NCI-H1048 (cell line): ENCODE measurements at regions not wholly inside any gene's neighbourhood (a gene's known extent, or its start where the extent isn't known, plus 50 kb on each side); places are given as distances from the start of the nearest gene placed in this dataset.

Experiments used
- DNase-seq: peaks from one replicate; lab custom pipeline; 2025; lab: John Stamatoyannopoulos, UW

DNA sequence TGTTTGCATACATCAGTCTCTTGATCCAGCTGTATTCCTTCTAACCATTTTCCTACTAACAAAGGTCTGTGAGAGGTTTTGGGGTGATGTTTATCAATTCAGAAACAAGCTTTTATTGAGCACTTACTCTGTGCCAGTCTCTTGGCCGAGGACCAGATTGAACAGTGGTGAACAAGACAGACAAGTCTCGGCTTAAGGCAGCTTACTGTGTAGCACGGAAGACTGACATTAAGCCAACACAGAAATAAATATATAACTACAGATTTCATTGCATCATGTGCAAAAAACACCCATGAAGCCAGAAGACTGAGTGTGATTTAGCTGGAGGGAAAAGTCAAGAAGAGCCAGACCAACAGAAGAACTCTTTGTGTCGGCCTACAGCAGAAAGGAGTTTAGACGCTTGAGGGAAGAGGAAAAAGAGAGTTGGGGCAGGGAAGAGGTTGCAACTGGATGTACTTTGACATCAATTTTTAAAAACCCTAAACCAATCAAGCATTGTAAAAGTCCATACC, 549.6 kb upstream of the CITED2 start:
- no peak for DNase-seq

DNA sequence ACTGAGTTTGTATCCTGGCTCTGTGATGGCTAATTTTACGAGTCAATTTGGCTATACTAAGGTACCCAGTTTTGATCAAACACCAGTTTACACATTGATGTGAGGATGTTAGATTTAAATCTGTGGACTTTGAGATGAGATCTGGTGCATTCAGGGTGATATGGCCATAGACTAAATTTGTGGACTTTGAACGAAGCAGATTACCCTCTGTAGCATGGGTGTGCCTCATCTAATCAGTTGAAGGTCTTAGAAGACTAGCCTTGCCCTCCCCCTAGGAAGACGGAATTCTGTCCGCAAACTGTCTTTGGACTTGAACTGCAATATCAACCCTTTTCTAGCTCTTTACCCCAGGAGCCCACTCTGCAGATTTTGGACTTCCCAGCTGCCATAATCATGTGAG, 547.8 kb upstream of the CITED2 start:
- no peak for DNase-seq

DNA sequence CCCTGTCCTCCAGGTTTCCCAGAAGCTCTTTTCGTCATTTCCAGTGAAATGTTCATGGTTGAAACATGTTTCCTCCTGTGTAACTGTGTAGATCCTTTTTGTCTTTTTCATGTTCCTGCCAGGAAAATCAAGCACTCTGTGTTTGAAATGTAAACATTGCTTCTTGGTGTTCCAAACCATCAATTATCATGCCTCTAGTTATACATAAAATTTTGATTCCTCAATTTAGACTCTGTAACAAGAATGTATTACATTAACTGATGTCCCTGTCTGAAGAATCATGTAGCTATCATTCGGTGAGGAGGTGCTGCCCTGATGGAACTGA, 546.3 kb upstream of the CITED2 start:
- DNase-seq = no peak

DNA sequence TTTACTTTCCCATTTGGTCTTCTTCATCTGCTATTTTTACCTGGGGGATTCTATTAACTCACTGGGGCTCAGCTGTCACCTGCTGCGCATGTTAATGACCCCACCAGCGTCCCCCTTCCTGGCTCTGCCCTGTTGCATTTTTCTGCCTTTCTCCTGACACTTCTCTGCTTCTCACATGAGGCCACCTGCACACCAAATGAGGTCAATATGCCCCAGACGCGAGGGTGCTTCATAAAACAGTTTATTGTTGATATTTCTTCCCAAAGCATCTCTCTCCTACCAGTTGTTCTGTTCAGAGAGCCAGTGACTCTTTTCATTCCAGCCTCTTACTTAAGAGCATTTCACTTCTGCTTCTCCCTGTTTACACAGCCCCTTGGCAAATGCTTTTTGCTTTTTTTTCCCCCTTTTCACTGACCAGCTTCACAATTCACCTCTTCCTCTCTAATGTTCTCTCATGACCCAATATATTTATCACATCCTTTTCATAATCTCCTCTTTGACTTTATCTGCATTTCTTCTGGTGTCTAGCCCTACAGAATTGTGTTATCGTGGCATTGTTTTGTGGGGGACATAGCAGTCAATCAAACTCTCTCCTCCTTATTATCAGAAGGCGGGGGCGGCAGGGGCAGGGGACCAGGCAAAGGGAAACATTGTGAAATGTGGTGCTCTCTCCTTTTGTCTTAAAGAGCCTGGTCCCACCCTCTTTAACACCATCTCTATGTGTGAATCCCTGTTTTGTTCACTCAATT, 545.8 kb upstream of the CITED2 start:
- DNase-seq = no peak

DNA sequence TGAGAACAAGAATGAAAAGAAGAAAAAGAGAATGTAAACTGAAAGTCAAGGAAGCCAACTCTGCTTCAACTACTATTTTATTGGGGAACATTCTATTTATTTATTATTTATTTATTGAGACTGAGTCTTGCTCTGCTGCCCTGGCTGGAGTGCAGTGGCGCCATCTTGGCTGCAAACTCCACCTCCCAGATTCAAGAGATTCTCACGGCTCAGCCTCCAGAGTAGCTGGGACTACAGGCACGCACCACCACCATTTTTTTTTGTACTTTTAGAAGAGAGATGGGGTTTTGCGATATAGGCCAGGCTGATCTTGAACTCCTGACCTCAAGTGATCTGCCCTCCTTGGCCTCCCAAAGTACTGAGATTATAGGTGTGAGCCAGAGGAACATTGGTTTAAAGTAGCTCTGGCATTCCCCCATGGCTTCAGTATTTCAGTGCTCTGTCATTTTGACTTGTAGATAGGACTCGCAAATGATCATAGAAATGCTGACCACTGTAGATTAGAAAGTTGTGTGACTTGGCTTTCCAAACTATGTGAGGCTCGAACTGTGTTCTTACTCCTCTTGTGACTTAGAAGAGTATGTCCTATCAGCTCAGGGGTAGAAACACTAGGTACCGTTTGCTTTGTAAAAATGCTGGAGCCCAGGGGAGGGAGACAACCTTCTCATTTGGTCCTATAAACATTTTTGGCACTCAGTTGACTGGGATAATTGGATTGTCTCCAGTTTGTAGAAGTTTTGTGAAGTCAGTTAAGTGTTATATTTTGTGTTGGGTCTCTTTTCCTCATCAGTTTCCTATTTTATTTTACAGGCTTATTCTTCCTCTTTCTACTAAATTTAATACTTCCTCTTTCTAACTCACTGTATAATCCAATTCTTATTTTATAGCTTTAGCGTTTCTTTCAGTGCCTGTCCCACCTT, 544.9 kb upstream of the CITED2 start:
- no peak for DNase-seq

DNA sequence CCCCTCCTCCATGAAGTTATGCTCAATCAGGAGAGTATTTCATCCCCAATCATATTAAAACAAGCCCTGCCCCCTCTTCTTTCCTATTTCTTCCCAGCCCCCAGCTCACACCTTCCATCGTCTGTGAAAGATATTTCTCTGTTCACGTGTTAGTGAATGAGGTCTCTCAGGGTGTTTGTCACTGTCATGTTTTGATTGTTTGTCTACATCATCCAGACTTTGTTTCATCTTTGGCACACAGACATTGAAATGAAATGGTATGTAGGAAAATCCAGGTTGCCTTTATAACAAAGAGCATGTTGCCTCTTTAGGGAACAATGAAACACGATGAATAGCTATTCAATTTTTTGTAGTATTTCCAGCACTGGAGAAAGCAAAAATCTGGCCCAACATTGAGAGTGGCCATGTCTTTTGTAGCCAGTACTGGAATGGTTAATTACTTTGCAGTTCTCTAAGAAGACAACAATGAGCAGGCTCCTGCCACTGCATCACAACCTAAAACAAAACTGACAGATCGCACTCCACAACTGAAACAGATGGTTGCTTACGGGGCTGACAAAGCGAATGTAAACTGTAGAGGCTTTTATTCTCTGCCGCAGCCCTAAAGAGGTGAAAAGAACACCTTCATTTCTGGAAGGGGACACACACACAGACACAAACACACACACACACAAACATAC, 543.6 kb upstream of the CITED2 start:
- DNase-seq = no peak

DNA sequence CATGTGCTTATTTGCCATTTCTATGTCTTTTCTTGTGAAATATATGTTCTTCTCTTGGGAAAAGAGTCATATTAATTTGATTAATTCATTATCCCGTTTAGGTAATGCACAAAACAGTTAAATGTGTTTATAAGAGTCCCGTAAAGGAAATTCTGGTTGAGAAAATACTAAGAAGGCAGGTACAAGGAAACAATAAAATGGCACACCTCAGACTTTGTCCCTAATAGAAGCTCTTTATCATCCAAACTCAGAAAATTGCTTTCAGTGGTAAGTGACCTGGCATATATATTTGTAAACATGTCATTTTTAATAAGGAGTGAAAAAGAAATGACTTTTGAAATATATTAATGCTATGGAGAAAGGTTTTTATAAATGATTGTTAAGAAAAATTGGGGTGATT, 540.5 kb upstream of the CITED2 start:
- no peak for DNase-seq

DNA sequence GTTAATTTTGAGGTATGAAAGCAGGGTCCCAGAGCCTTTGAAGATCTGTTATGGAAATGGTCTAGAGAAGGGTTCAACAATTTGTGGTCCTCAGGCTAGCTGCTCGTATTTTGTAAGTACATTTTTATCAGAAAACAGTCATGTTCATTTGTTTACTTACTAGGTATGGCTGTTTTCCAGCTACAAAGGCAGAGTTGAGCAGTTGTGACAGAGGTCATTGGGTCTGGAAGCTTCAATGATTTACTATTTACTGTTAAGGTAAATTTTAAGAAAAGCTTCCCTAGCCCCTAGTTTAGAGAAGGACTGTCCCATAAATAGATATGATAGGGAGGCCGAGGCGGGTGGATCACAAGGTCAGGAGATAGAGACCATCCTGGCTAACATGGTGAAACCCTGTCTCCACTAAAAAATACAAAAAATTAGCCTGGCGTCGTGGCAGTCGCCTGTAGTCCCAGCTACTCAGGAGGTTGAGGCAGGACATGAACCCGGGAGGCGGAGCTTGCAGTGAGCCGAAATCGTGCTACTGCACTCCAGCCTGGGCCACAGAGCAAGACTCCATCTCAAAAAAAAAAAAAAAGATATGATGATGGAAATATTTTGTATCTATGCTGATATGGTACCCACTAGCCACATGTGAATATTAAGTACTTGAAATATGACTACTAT, 538.4 kb upstream of the CITED2 start:
- no peak for DNase-seq

DNA sequence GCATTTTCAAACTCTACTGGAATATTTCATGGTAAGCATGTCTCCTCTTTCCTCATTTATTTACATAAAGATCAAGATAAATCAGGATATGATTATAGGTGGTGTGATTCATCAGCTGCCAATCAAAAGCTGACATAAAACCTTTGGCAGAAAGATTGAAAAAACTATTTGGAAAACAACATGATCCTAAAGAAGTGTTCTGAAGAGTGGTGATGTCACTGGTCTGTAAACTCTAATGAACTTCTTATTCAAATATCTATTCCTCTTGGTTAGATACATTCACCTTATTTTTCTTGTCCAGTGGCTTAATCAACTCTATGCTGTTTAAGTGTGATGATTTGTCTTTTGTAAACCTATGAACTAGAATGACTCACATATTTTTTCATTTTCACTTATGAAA, 535.5 kb upstream of the CITED2 start:
- no peak for DNase-seq

DNA sequence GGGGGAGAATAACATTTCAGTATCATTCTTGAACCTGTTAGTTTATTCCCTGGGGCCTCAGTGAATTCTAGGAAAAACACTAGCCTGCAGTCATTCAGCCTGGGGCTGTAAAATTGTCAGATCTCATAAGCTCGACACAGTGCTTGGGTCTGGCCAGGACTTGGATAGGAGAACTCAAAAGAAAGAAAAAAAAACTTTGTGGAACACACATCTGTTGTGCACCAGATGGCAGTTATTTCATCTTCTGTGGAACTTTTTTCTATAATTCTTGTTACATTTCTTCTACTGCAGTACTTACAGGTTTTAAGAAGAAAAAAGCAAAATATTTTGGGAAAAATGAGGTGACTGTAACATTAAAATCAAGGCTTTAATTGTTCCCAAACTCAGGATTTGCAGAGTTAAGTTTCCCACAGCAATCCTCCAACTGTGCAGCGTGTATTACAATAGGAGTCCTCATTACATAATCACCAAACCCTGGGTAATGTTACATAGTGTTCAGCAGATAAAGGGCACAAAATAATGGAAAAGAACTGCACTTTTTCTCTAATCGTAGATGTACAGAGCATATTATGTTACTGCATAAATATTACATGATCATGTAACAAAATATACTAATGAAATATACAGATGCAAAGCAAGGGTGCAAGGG, 531.1 kb upstream of the CITED2 start:
- DNase-seq = no peak

DNA sequence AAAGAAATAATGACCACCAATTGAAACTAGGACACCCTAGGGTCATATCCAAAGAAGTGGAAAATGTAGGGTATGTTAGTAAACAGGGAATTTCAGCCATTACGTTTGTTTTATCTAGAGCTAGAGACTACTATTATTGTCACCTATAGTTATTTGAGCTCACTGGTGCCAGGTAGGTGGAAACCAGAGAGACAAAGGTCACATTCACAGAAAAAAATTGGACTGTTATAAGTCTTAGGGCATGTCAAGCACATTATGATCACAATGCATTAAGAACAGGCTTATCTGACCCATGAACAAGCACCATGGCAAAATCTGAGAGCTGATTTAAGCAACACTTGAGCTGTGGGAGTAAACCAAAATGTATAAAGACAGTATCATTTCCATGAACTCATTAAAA, 530.1 kb upstream of the CITED2 start:
- no peak for DNase-seq

DNA sequence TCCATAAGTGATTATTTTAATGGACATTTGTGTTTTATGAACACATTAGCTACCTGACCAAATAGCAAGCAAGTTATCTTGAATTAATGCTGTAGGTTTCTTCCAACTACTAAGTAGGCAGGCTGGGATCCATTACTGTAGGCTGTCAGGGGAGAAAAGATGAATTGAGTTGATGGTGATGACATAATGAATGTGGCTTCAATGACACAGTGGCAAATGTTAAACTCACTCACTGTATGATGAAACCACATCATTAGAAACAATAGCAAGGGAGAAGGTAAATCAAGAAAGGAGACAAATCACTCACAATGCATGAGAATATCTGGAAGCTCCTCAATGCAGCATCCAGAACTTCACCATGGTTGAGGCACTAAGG, 529.7 kb upstream of the CITED2 start:
- DNase-seq = no peak

DNA sequence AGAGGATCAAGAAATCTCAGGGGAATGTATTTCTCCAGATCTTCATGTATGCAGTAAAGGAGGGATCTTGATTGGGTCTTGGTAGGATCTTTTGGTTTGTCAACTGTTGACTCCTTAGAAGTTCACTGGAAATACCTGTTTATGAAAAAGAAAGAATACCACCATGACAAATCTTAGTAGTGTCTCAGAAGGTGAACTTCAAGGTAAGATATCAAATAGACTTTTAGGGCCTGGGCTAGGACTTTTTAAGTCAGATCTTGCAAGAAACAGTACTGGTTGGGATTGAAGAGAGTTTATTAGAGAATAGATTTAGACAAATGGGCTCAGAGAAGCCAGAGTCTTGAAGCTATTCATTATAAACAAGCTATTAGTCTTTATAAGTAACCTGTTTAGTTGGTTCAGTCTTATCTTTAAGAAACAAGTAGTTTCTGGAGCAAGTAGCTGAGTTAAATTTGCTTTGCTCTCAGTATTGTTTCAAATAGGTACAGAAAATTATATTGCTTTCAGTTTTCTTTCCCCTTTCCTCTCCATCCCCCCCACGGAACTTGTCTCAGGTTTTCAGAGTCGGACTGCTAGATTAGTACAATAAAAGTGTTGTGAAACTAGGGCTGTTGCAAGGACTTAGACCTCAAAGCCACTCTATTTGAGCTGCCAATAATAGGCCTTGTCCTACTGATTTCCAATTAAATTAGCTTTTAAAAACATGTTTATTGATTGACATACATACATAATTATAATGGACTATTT, 529.1 kb upstream of the CITED2 start:
- DNase-seq = no peak

DNA sequence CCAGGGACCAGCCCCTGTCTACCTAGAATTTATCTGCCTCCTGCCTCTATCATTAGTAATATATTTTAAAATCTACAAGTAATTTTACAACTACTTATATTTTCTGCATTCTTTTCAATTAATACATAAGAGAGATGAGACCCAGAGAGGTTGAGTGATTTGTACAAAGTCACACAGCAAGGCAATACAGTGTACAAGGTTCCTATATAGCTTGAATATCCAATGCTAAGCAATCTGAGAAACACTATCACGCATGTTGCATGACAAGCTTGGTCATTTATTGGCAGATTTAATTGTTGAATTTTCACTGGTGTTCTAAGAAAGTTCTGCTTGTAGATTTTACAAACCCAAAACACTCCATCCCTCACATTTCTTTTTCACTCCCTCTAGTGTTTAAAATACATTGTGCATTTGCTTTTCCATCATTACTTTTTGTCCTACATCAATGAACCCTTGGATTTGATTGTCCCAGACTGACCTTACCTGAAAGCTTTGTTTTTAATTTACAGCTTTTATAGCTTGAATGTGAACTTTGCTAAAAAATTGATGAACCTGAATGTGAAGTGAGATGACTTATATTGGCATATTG, 520.9 kb upstream of the CITED2 start:
- no peak for DNase-seq

DNA sequence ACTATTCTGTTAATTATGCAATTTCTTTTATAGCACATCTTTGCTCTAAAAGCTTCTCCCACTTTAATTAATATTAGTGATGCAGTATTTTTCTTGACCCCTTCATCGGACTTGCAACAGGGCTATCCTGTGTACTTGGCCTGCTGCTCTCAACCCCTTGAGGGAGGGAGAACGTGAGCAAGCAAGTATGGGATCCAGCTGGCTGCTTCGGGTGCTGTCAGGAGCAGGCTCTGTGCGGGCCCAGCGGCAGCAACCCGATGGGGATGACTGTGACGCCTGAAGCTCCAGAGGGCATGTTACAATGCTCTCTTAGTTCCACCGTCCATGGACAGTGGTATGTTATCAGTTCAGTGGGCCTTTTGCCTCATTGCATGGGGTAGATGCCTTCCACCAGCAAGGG, 519.8 kb upstream of the CITED2 start:
- DNase-seq = no peak

DNA sequence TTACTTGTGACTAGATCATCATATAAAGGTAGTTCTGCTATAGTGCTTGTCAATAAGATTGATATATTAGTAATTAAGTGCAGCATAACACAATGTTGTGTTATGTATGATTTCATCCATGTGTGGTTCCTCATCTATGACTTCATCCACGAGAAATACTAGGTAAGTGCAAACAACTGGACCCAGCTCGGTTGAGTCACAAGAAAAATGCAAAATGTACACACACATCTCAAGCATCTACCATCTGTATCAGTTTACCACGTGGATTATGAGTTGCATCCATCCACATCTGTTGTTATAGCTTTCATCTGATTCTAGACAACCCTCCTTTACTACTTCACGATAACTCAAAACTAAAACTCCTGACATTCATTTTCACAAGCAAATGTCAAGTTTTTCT, 517.0 kb upstream of the CITED2 start:
- DNase-seq = no peak

DNA sequence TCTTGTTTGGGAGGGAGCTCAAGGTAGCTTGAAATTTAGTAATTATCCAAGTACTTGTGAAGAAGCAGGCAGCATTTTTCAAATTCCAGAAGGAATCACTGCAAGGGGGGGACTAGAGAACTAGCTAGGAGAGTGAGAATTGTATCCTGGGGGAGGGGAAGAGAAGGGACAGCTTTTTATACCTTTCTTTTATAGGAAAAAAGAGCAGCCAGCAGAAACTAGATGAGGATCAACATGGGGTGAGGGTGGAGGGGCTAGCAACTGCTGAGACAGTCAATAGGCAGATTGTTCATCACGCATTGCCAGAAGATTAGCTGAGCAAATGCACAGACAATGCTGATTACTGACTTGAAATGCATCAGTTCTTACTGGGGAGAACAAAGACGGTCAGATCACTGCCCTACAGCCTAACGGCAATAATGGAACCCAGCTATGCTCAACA, 514.3 kb upstream of the CITED2 start:
- DNase-seq = no peak

DNA sequence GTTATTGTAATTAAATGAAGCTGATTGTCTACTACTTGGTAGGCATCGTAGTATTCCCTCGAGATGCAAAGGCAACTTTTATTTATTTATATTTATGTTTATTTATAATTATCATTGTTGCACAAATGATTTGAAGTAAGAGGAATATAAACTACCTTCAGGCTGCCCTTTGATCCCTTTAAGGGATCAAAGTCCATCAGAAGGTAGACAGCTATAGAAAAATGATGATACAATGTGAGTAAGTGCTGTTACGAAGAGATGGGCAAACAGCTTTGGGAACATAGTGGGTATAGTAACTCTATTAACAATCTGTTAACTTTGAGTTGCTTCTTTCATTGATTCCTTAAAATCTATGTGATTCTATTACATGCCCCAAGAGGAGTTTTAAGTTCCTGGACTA, 512.8 kb upstream of the CITED2 start:
- no peak for DNase-seq

DNA sequence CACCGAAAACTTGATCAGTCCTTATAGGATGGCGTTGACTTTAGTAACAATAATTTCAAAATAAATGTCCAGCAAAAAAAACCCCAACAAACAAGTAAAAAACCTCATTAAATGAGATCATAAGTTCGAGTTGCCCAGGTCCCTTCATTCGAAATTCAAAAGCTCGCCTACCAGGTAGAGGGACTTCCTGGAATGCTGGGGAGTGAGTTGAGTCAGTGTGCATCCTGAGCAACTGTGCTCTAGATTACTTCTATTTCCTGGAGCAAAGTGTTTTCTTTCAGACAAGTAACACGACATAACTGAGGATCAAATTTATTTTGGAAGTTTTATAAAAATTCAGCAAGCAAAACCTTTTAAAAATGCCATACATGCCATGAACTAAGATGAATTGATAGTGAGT, 511.9 kb upstream of the CITED2 start:
- DNase-seq = no peak

DNA sequence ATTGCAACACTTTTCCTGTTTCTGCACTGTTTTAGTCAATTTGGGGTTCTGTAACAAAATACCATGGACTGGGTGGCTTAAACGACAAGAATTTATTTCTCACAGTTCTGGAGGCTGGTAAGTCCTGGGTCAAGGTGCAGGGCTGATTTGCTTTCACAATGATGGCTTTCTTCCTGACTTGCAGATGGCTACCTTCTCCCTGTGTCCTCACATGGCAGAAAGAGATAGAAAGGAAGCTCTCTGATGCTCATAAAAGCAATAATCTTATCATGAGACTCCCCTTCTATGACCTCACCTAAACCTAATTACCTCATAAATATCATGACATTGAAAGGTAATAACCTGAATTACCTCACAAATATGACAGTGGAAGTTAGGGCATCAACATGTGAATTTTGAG, 511.5 kb upstream of the CITED2 start:
- DNase-seq = no peak

DNA sequence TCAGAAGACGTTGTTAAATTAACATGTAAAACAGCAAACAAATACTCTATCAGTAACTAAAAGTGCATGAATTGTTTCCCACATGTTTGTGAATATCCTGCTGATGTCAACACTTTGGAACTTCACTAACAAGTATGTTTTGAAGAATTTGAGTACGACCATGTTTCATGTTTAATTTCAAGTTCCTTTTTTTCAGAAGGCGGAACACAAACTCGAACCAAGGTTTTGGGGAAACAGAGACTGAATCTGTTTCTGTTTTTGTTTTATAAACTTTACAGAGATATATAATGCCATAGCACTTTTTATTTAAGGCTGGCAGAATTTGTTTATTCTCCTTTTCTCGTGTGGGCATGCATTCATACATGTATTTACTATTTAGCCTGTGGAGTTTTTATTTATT, 509.3 kb upstream of the CITED2 start:
- DNase-seq = no peak
